Muscle of arm (tissue), 1 donor: ENCODE measurements at regions not wholly inside any gene's neighbourhood (a gene's known extent, or its start where the extent isn't known, plus 50 kb on each side); places are given as distances from the start of the nearest gene placed in this dataset.
"Not testable (repeated sequence)": the region's sequence is repeated elsewhere in the genome, so short reads cannot be mapped to it uniquely, and the experiment has no call there.

Experiments used
- DNase-seq: peaks from one replicate; pipeline ENCODE4 v3.0.0-alpha.2; 2013

- DNase-seq, result no peak
These were observed 171.8 kb upstream of the WSCD1 start for GRCh38 chr17:5898406-5898805.

- no peak for DNase-seq
These were observed 170.5 kb upstream of the WSCD1 start for GRCh38 chr17:5899496-5900195.

- DNase-seq, result no peak
These were observed 168.4 kb upstream of the WSCD1 start for GRCh38 chr17:5901731-5902130.

- DNase-seq, result no peak
These were observed 167.7 kb upstream of the WSCD1 start for GRCh38 chr17:5902181-5903140.

DNA sequence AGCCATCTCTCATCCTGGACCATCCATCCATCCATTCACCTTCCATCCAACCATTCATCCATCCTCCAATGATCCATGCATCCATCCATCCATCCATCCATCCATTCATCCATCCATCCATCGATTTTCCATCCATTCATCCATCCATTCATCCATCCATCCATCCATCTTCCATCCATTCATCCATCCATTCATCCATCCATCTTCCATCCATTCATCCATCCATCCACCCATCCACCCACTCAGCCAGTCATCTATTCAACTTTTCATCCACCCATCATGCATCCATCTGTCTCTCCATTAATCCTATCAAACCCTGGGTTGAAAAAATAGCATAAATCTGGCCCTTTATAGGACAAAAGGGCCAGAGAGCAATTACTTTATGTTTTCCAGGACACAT, 158.3 kb upstream of the WSCD1 start:
- no peak for DNase-seq

DNA sequence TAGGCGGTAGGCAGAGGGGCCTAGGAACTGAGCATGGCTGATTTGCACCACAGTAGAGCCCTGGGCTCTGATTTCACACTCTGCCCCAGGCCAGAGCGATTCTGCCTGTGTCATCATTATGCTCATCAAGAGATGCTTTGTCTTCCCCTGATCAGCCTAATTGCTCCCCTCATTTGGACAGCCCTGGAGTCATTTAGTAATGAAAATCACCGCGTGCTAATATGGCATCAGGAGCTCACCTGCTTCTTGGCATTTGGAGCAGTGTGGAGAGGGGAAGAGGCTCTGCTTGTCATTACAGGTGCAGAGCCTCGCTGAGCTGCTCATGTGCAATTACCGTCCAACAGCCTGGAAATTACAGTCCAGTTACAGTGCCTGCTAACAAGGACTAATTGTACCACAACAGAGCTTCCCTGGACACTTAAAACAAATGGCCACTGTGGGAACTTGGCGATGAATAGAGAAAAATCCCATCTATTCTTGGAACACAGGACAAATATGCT, 157.1 kb upstream of the WSCD1 start:
- no peak for DNase-seq

- DNase-seq, result no peak
These were observed 156.5 kb upstream of the WSCD1 start for GRCh38 chr17:5913641-5914040.

GRCh38 chr17:5915337-5915736, 154.8 kb upstream of the WSCD1 start:
- no peak for DNase-seq

GRCh38 chr17:5919089-5919488, 151.1 kb upstream of the WSCD1 start:
- no peak for DNase-seq

- no peak for DNase-seq
These were observed 148.5 kb upstream of the WSCD1 start for GRCh38 chr17:5921512-5922282.

GRCh38 chr17:5922476-5922875, 147.7 kb upstream of the WSCD1 start:
- no peak for DNase-seq

DNA sequence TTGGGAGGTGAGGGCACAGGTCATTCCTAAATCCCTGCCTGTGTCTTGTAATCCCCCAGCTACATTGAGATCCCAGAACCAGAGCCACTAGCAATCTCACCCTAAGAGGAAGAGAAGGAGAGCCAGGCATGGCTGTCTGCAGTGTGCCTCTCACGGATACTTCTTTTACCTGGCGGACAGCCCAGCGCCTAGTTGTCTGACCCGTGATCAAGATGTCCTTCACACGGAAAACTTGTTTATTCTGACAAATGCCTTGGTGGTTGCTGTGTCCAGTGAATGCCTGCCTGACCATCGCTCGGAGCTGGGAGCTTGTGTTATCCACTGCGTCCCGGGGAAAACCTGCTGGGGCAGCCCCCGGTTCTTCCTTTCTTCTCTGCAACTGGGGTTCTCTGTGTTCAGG, 140.5 kb upstream of the WSCD1 start:
- no peak for DNase-seq

- DNase-seq, result not testable (repeated sequence)
These were observed 139.6 kb upstream of the WSCD1 start for GRCh38 chr17:5930555-5930954.

DNA sequence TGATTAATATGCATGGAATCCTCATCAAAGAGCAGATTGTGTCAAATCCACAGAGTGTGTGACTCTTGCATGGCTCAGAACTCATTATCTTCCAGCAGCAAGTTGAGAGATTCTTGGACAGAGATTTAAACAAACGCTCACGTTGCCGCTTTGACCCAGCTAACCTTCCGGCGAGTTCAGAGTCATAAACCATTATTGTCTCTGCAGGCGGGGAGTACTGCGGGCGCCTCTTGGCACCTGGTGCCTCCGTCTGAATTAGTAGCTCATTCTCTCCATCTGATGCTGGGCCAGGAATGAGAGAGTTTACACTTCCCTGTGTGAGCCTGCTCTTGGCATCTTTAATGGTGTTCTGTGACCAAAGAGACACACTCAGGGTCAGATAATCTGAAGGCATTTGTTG, 138.6 kb upstream of the WSCD1 start:
- DNase-seq, result no peak

- DNase-seq, result no peak
These were observed 136.7 kb upstream of the WSCD1 start for GRCh38 chr17:5933430-5933829.

- DNase-seq, result no peak
These were observed 128.9 kb upstream of the WSCD1 start for GRCh38 chr17:5941258-5941657.

- no peak for DNase-seq
These were observed 127.5 kb upstream of the WSCD1 start for GRCh38 chr17:5942687-5943086.

DNA sequence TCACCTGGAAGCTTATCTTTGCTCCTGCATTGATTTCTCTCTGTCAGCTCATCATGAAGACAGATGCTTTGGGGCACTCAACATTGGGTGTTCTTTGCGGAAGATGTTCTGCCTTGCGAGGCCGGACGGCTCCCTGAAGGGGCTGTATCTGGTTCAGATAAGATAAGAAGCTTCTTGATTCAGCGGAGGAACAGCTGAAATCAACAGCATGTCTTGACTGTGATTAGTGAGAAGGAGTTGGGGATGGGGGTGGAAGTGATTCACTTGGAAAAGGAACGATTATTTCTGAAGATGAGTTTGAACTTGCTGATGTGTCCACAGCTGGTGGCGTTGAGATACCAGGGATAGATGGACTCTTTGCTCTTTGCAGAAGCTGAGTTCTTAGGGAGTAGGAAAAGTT, 126.9 kb upstream of the WSCD1 start:
- no peak for DNase-seq

DNA sequence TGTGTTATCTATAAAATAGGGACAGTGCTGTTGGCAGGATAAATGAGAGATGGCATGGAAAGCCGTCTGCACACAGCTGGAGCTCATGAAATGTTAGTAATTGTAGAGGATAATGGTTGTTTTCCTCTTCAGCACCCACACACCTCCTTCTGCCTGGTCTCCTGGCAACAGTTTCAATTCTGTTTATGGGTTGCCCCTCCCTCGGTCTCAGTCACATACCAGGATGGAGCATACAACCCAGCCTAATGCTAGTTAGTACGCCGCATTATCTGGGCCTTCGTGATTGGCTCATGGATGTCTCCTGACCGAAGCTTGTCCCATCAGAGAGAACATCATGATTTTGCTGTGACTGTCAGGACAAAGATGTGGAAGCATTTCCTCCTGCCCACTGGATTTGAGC, 126.2 kb upstream of the WSCD1 start:
- DNase-seq, result no peak

DNA sequence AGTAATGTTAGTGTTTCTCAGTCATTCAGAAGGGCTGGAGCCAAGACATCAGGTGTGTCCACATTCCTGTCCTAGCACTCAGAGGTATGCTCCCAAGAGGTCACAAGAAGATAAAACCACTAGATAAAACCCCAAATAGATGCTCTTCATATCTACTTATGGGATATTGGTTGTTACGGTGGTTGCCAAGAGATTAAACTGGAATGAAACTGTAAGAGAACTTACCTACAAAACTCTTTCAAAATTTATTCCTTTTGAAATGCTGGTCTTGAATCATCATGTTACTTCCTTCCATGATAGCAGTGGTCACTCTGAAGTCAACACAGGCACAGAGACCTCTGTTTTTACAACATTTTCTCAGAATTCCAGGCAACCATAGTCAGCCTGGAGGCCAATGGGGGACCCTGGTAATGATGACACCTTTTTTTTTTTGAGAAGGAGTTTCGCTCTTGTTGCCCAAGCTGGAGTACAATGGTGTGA, 122.4 kb upstream of the WSCD1 start:
- DNase-seq, result no peak

GRCh38 chr17:5948811-5949210, 121.4 kb upstream of the WSCD1 start:
- DNase-seq, result no peak

- DNase-seq, result no peak
These were observed 119.3 kb upstream of the WSCD1 start for GRCh38 chr17:5950878-5951277.
